Skeletal muscle cell (primary cell): ENCODE measurements at regions not wholly inside any gene's neighbourhood (a gene's known extent, or its start where the extent isn't known, plus 50 kb on each side); places are given as distances from the start of the nearest gene placed in this dataset.
"Not testable (repeated sequence)": the region's sequence is repeated elsewhere in the genome, so short reads cannot be mapped to it uniquely, and the experiment has no call there.

ENCODE experiments used
- DNase-seq: peaks from one replicate; pipeline ENCODE4 v3.0.0-alpha.2; 2010; ENCODE audit warnings: low read depth
- H3K4me3 ChIP-seq: 2 replicates; pipeline ENCODE4 v1.5.1; 2011; ENCODE audit warnings: low read depth, mild to moderate bottlenecking, control low read depth, low read length, moderate library complexity

GRCh38 chrX:1072637-1073377 is 139.6 kb downstream of the CRLF2 start:
- H3K4me3 ChIP-seq, result no peak overlapping the region
- DNase-seq, result no peak

GRCh38 chrX:1071351-1071750 is 141.1 kb downstream of the CRLF2 start:
- no peak overlapping the region for H3K4me3 ChIP-seq
- no peak for DNase-seq

GRCh38 chrX:1062351-1062750 is 150.1 kb downstream of the CRLF2 start:
- no peak for DNase-seq
- no peak overlapping the region for H3K4me3 ChIP-seq

- DNase-seq, result no peak
- no peak overlapping the region for H3K4me3 ChIP-seq
Observed at GRCh38 chrX:1060562-1060960, 151.9 kb downstream of the CRLF2 start.

- no peak for DNase-seq
- H3K4me3 ChIP-seq, result no peak overlapping the region
Observed at GRCh38 chrX:1059576-1060561, 152.6 kb downstream of the CRLF2 start.

- H3K4me3 ChIP-seq, DNase-seq: not testable (repeated sequence)
Observed at GRCh38 chrX:1053600-1053999, 158.8 kb downstream of the CRLF2 start.

- no peak for DNase-seq
Observed at GRCh38 chrX:1053072-1053471, 159.4 kb downstream of the CRLF2 start.

GRCh38 chrX:1052021-1052420 is 160.4 kb downstream of the CRLF2 start:
- DNase-seq, result no peak
- H3K4me3 ChIP-seq, result no peak overlapping the region

More at GRCh38 chrX:1053072-1053471, 159.4 kb downstream of the CRLF2 start:
- no peak overlapping the region for H3K4me3 ChIP-seq

- H3K4me3 ChIP-seq, result no peak overlapping the region
- DNase-seq, result no peak
Observed at GRCh38 chrX:1051421-1051820, 161.0 kb downstream of the CRLF2 start.

GRCh38 chrX:1045680-1046314 is 166.7 kb downstream of the CRLF2 start:
- DNase-seq, result no peak

GRCh38 chrX:1041091-1041490 is 171.4 kb downstream of the CRLF2 start:
- no peak overlapping the region for H3K4me3 ChIP-seq
- DNase-seq, result no peak

More at GRCh38 chrX:1045680-1046314, 166.7 kb downstream of the CRLF2 start:
- no peak overlapping the region for H3K4me3 ChIP-seq

- DNase-seq, H3K4me3 ChIP-seq: not testable (repeated sequence)
Observed at GRCh38 chrX:1035931-1036330, 176.5 kb downstream of the CRLF2 start.

GRCh38 chrX:1035206-1035605 is 177.2 kb downstream of the CRLF2 start:
- no peak overlapping the region for H3K4me3 ChIP-seq
- DNase-seq, result no peak

- no peak for DNase-seq
- H3K4me3 ChIP-seq, result no peak overlapping the region
Observed at GRCh38 chrX:1034717-1035116, 177.7 kb downstream of the CRLF2 start.

- H3K4me3 ChIP-seq, result no peak overlapping the region
- DNase-seq, result no peak
Observed at GRCh38 chrX:1031521-1032430, 180.7 kb downstream of the CRLF2 start.

GRCh38 chrX:1029494-1029893 is 183.0 kb downstream of the CRLF2 start:
- no peak for DNase-seq
- no peak overlapping the region for H3K4me3 ChIP-seq

GRCh38 chrX:1027680-1028079 is 184.8 kb downstream of the CRLF2 start:
- H3K4me3 ChIP-seq, result no peak overlapping the region
- no peak for DNase-seq

GRCh38 chrX:1027133-1027532 is 185.3 kb downstream of the CRLF2 start:
- no peak for DNase-seq
- no peak overlapping the region for H3K4me3 ChIP-seq
